ENCODE measurements at regions not wholly inside any gene's neighbourhood (a gene's known extent, or its start where the extent isn't known, plus 50 kb on each side); places are given as distances from the start of the nearest gene placed in this dataset.

- TF ChIP-seq CTCF (IDR thresholded peaks at IDR 0.05) (no peak), RNF2 (IDR thresholded peaks at IDR 0.05; ENCODE audit: borderline replicate concordance, low read depth) (no peak), JUNB (IDR thresholded peaks at IDR 0.05) (no peak), RAD21 (conservative IDR thresholded peaks at IDR 0.05 in 1 of 2, IDR thresholded peaks at IDR 0.05 in 1 of 2) (no peak), EP300 (IDR thresholded peaks at IDR 0.05) (no peak), REST (IDR thresholded peaks at IDR 0.05) (no peak)
Observed at GRCh38 chr16:87244636-87245197, 72.5 kb downstream of the C16orf95 start.

Measured in A549 (cell line).